HG02610 (cell line): ENCODE measurements at regions not wholly inside any gene's neighbourhood (a gene's known extent, or its start where the extent isn't known, plus 50 kb on each side); places are given as distances from the start of the nearest gene placed in this dataset.

ENCODE experiments used
- ATAC-seq: cut with Tn5 transposase; IDR thresholded peaks from one replicate; pipeline ENCODE4 v1.9.1; 2021; ENCODE audit warnings: mild to moderate bottlenecking, moderate library complexity; ENCODE audit not compliant: unreplicated experiment

GRCh38 chr7:84337429-84337828 lies 142.8 kb upstream of the SEMA3A start:
- ATAC-seq: no peak

GRCh38 chr7:84336766-84337165 lies 142.2 kb upstream of the SEMA3A start:
- no peak for ATAC-seq

- ATAC-seq: peak; percentile 94
Observed at GRCh38 chr7:84336303-84336702, 141.7 kb upstream of the SEMA3A start.

- ATAC-seq: no peak
Observed at GRCh38 chr7:84331616-84332015, 137.0 kb upstream of the SEMA3A start.

GRCh38 chr7:84328571-84328970 lies 134.0 kb upstream of the SEMA3A start:
- no peak for ATAC-seq

- ATAC-seq: no peak
Observed at GRCh38 chr7:84324136-84324630, 129.6 kb upstream of the SEMA3A start.

- ATAC-seq: no peak
Observed at GRCh38 chr7:84317536-84317935, 122.9 kb upstream of the SEMA3A start.

GRCh38 chr7:84314263-84314662 lies 119.7 kb upstream of the SEMA3A start:
- ATAC-seq: no peak

GRCh38 chr7:84304407-84304806 lies 109.8 kb upstream of the SEMA3A start:
- ATAC-seq: no peak

- no peak for ATAC-seq
Observed at GRCh38 chr7:84302949-84303348, 108.4 kb upstream of the SEMA3A start.

GRCh38 chr7:84297616-84298015 lies 103.0 kb upstream of the SEMA3A start:
- ATAC-seq: no peak

GRCh38 chr7:84294847-84295455 lies 100.4 kb upstream of the SEMA3A start:
- ATAC-seq: no peak

GRCh38 chr7:84294391-84294790 lies 99.8 kb upstream of the SEMA3A start:
- ATAC-seq: no peak

- no peak for ATAC-seq
Observed at GRCh38 chr7:84291756-84292155, 97.2 kb upstream of the SEMA3A start.

- ATAC-seq: no peak
Observed at GRCh38 chr7:84283798-84284197, 89.2 kb upstream of the SEMA3A start.

- ATAC-seq: no peak
Observed at GRCh38 chr7:84281518-84281917, 86.9 kb upstream of the SEMA3A start.

GRCh38 chr7:84277628-84278224 lies 83.1 kb upstream of the SEMA3A start:
- ATAC-seq: no peak

- no peak for ATAC-seq
Observed at GRCh38 chr7:84274029-84274638, 79.5 kb upstream of the SEMA3A start.

- ATAC-seq: no peak
Observed at GRCh38 chr7:84271543-84271942, 77.0 kb upstream of the SEMA3A start.

- ATAC-seq: no peak
Observed at GRCh38 chr7:84264396-84264795, 69.8 kb upstream of the SEMA3A start.

GRCh38 chr7:84263106-84263505 lies 68.5 kb upstream of the SEMA3A start:
- ATAC-seq: no peak

GRCh38 chr7:84261509-84261908 lies 66.9 kb upstream of the SEMA3A start:
- ATAC-seq: no peak
